HG03378 (cell line): ENCODE measurements at regions not wholly inside any gene's neighbourhood (a gene's known extent, or its start where the extent isn't known, plus 50 kb on each side); places are given as distances from the start of the nearest gene placed in this dataset.
A peak's percentile ranks its signal among the peaks of the same experiment; 100 is the strongest.

ENCODE experiments used
- ATAC-seq: cut with Tn5 transposase; IDR thresholded peaks from one replicate; pipeline ENCODE4 v1.9.1; 2021; ENCODE audit warnings: mild to moderate bottlenecking, moderate library complexity; ENCODE audit not compliant: unreplicated experiment

- ATAC-seq, result no peak
Measured at GRCh38 chr18:55121397-55122170, 162.3 kb upstream of the CCDC68 start.

- no peak for ATAC-seq
Measured at GRCh38 chr18:55120896-55121295, 161.6 kb upstream of the CCDC68 start.

GRCh38 chr18:55119434-55119833 is 160.2 kb upstream of the CCDC68 start:
- ATAC-seq, result no peak

GRCh38 chr18:55119016-55119415 is 159.8 kb upstream of the CCDC68 start:
- no peak for ATAC-seq

GRCh38 chr18:55116863-55117262 is 157.6 kb upstream of the CCDC68 start:
- no peak for ATAC-seq

GRCh38 chr18:55115606-55116005 is 156.3 kb upstream of the CCDC68 start:
- ATAC-seq, result no peak

- no peak for ATAC-seq
Measured at GRCh38 chr18:55114876-55115275, 155.6 kb upstream of the CCDC68 start.

GRCh38 chr18:55113800-55114199 is 154.5 kb upstream of the CCDC68 start:
- ATAC-seq, result no peak

GRCh38 chr18:55111271-55111670 is 152.0 kb upstream of the CCDC68 start:
- no peak for ATAC-seq

GRCh38 chr18:55110436-55110835 is 151.2 kb upstream of the CCDC68 start:
- no peak for ATAC-seq

GRCh38 chr18:55109818-55110414 is 150.7 kb upstream of the CCDC68 start:
- ATAC-seq, result no peak

- no peak for ATAC-seq
Measured at GRCh38 chr18:55106906-55107305, 147.6 kb upstream of the CCDC68 start.

GRCh38 chr18:55106466-55106865 is 147.2 kb upstream of the CCDC68 start:
- no peak for ATAC-seq

- ATAC-seq, result no peak
Measured at GRCh38 chr18:55105873-55106272, 146.6 kb upstream of the CCDC68 start.

- ATAC-seq, result no peak
Measured at GRCh38 chr18:55102958-55103456, 143.7 kb upstream of the CCDC68 start.

GRCh38 chr18:55102501-55102900 is 143.2 kb upstream of the CCDC68 start:
- ATAC-seq, result no peak

- ATAC-seq, result no peak
Measured at GRCh38 chr18:55101458-55101824, 142.2 kb upstream of the CCDC68 start.

- no peak for ATAC-seq
Measured at GRCh38 chr18:55100817-55101457, 141.7 kb upstream of the CCDC68 start.

GRCh38 chr18:55097456-55098170 is 138.4 kb upstream of the CCDC68 start:
- ATAC-seq, result no peak

GRCh38 chr18:55096263-55096951 is 137.1 kb upstream of the CCDC68 start:
- peak; percentile 63 for ATAC-seq

- ATAC-seq, result no peak
Measured at GRCh38 chr18:55095584-55095983, 136.3 kb upstream of the CCDC68 start.
